Esophagus squamous epithelium (tissue), 5 donors: ENCODE measurements at regions not wholly inside any gene's neighbourhood (a gene's known extent, or its start where the extent isn't known, plus 50 kb on each side); places are given as distances from the start of the nearest gene placed in this dataset.
"Not testable (repeated sequence)": the region's sequence is repeated elsewhere in the genome, so short reads cannot be mapped to it uniquely, and the experiment has no call there.

Source experiments
- DNase-seq: peaks from one replicate; lab custom pipeline; 2025; lab: John Stamatoyannopoulos, UW
- H3K27ac ChIP-seq, 4 donors: fragments of 200-600 bp; sonication (generic); one replicate each; pipeline ENCODE4 v1.5.1; 2016 to 2019; ENCODE audit warnings: mild to moderate bottlenecking in 1 of 4
- H3K27me3 ChIP-seq, 4 donors: fragments of 200-600 bp; sonication (generic); 1 replicate in 3 of 4; 2 replicates in 1 of 4; pipeline versions ENCODE4 v1.5.1 to v1.6.0; 2017 to 2021; ENCODE audit warnings: antibody characterized with exemption in 1 of 4
- H3K36me3 ChIP-seq, 3 donors: fragments of 200-600 bp; sonication (generic); one replicate each; pipeline ENCODE4 v1.5.1; 2016 to 2019
- H3K4me1 ChIP-seq, 3 donors: fragments of 200-600 bp; sonication (generic); one replicate each; pipeline ENCODE4 v1.5.1; 2017 to 2019
- H3K4me3 ChIP-seq, 4 donors: fragments of 200-600 bp; sonication (generic); 1 replicate in 3 of 4; 2 replicates in 1 of 4; pipeline ENCODE4 v1.5.1; 2016 to 2019; ENCODE audit warnings: mild to moderate bottlenecking in 2 of 4, moderate library complexity in 1 of 4
- H3K9me3 ChIP-seq, 3 donors: fragments of 200-600 bp; sonication (generic); one replicate each; pipeline ENCODE4 v1.5.1; 2016 to 2019
- POLR2A ChIP-seq, 4 donors: fragments of 450-650 bp; IDR thresholded peaks; one replicate each; pipeline ENCODE4 v1.6.1; 2017; ENCODE audit warnings: antibody characterized with exemption in 4 of 4, mild to moderate bottlenecking in 4 of 4, moderate library complexity in 3 of 4
- WGBS, 2 donors: methylation state at CpG; one replicate each; pipeline ENCODE4 v1.1.5; 2018; 5-methylcytosine and 5-hydroxymethylcytosine counted together
- intact Hi-C: fragments of 100-400 bp; cut with DNase I; formaldehyde crosslinking; loops from one replicate; pipeline ENCODE4 v1.15.0; 2022
- TF ChIP-seq, protein P1 (sequence below), 6 experiments: fragments of 450-650 bp in 4 of 6; fragments of 200-600 bp in 2 of 6; sonication (generic) in 2 of 6; IDR thresholded peaks; one replicate each; pipeline ENCODE4 v1.5.1; 2016 to 2019; ENCODE audit warnings: antibody characterized with exemption in 6 of 6, mild to moderate bottlenecking in 4 of 6, moderate library complexity in 4 of 6
- donor health status: DM: yes; HTN: yes; CAD: no.

DNA sequence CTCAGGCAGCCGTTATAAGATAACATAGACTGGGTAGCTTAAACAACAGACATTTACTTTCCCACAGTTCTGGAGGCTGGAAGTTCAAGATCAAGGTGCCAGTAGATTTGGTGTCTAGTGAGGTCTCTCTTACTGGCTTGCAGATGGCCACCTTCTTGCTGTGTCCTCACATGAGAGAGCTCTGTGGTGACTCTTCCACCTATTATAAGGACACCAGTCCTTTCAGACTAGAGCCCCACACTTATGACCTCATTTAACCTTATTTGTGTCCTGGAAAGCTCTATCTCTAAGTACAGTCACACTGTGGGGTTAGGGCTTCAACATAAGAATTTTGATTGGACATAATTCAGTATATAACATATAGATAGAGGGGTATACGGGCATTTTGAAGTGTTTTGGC is 245.0 kb downstream of the UTRN start:
- no peak overlapping the region for H3K27ac ChIP-seq
- intact Hi-C loops, result no loop called here
- H3K27me3 ChIP-seq, result no peaks in the 10 kb centered on the region
- no peaks in the 10 kb centered on the region for H3K9me3 ChIP-seq
- H3K4me1 ChIP-seq, result peaks cover 0 to 7% (median 0%) of the 10 kb centered on the region in 3 donors
- H3K36me3 ChIP-seq, result peaks cover 0 to 94% (median 4%) of the 10 kb centered on the region in 3 donors
- TF ChIP-seq POLR2A (IDR thresholded peaks at IDR 0.05), result no peak
- TF ChIP-seq, protein P1, sequence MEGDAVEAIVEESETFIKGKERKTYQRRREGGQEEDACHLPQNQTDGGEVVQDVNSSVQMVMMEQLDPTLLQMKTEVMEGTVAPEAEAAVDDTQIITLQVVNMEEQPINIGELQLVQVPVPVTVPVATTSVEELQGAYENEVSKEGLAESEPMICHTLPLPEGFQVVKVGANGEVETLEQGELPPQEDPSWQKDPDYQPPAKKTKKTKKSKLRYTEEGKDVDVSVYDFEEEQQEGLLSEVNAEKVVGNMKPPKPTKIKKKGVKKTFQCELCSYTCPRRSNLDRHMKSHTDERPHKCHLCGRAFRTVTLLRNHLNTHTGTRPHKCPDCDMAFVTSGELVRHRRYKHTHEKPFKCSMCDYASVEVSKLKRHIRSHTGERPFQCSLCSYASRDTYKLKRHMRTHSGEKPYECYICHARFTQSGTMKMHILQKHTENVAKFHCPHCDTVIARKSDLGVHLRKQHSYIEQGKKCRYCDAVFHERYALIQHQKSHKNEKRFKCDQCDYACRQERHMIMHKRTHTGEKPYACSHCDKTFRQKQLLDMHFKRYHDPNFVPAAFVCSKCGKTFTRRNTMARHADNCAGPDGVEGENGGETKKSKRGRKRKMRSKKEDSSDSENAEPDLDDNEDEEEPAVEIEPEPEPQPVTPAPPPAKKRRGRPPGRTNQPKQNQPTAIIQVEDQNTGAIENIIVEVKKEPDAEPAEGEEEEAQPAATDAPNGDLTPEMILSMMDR (IDR thresholded peaks at IDR 0.05), result no peak
- 89 to 97% methylated on average over 2 of the region's 2 CpGs for WGBS, 2 donors
- DNase-seq, result no peak
- no peak overlapping the region for H3K4me3 ChIP-seq

GRCh38 chr6:144532238-144532637 is 247.1 kb downstream of the UTRN start:
- H3K27me3 ChIP-seq, H3K27ac ChIP-seq, H3K4me1 ChIP-seq, DNase-seq, H3K4me3 ChIP-seq, H3K9me3 ChIP-seq, intact Hi-C loops: not testable (repeated sequence)
- H3K36me3 ChIP-seq, result peaks cover 0 to 73% (median 4%) of the 10 kb centered on the region in 3 donors
- 87 to 95% methylated on average over 3 of the region's 3 CpGs for WGBS, 2 donors

DNA sequence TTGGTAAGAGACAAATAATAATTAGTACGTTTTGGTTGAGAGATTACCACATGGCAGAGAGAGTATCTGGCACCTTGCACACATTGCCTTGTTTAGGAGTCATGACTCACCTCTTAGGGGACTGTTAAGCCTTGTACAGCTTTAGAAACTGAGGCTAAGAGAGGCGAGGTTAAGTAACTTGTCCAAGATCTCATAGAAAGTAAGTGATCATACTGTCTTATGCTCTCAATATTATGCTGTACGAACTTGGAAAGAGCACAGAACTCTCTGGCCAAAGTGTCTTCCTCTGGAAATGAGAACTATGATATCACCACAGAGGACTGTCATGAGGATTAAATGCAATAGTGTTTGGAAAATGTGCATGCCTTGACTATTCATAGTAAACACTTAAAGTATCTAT is 249.0 kb downstream of the UTRN start:
- intact Hi-C loops, result no loop called here

DNA sequence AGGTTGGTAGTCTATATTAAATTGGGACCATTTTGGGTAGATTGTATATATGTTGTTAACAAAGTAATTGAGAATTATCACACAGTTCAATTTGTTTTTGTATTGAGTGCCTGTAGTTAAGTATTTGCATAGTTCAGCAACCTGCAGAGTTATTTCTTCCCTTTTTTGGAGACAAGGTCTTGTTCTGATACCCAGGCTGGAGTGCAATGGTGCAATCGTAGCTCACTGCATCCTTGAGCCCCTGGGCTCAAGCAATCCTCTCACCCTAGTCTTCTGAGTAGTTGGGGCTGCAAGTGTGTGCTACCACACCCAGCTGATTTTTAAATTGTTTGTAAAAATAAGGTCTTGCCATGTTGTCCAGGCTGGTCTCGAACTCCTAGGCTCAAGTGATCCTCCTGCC is 250.5 kb downstream of the UTRN start:
- no peak for DNase-seq
- WGBS, 2 donors, result 88 to 96% methylated on average over 2 of the region's 2 CpGs
- Histone ChIP-seq H3K36me3 (peaks cover 0 to 76% (median 0%) of the 10 kb centered on the region in 3 donors), H3K4me3 (no peak overlapping the region), H3K27ac (no peak overlapping the region), H3K27me3 (no peaks in the 10 kb centered on the region), H3K4me1 (peaks cover 0 to 7% (median 0%) of the 10 kb centered on the region in 3 donors), H3K9me3 (no peaks in the 10 kb centered on the region)
- TF ChIP-seq, protein P1 (IDR thresholded peaks at IDR 0.05), result no peak
- no peak for TF ChIP-seq POLR2A (IDR thresholded peaks at IDR 0.05)
- intact Hi-C loops, result no loop called here

More for the DNA sequence above, 249.0 kb downstream of the UTRN start:
- Histone ChIP-seq H3K9me3 (no peaks in the 10 kb centered on the region), H3K27ac (no peak overlapping the region), H3K4me1 (peaks cover 0 to 7% (median 0%) of the 10 kb centered on the region in 3 donors), H3K4me3 (no peak overlapping the region), H3K27me3 (no peaks in the 10 kb centered on the region), H3K36me3 (peaks cover 0 to 76% (median 0%) of the 10 kb centered on the region in 3 donors)
- no peak for TF ChIP-seq POLR2A (IDR thresholded peaks at IDR 0.05)
- TF ChIP-seq, protein P1 (IDR thresholded peaks at IDR 0.05), result no peak
- DNase-seq, result no peak
- 49 to 66% methylated on average over 3 of the region's 3 CpGs for WGBS, 2 donors

DNA sequence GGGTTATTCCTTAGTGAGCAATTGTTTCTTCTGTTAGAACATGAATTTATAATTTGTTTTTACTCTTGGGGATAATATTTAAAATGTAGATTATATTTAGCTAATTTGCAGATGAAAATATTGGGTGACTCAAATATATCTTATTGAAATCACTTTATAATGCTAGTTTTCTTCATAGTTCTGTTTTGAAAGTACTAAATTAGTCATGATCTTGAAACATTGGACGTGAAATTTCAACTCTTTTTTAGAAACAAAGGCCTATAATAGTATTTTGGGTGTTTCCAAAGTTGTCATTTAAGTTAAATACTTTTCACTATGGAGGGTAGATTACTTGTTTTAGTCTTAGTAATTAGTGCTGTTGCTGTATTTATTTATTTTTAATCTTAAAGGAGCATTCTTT is 250.9 kb downstream of the UTRN start:
- intact Hi-C loops, result no loop called here
- WGBS, 2 donors, result 37 to 68% methylated on average over 1 of the region's 1 CpG
- peaks cover 0 to 76% (median 0%) of the 10 kb centered on the region in 3 donors for H3K36me3 ChIP-seq

More for the DNA sequence above, 250.9 kb downstream of the UTRN start:
- no peak for TF ChIP-seq POLR2A (IDR thresholded peaks at IDR 0.05)
- TF ChIP-seq, protein P1 (IDR thresholded peaks at IDR 0.05), result no peak
- H3K4me1 ChIP-seq, result peaks cover 0 to 7% (median 0%) of the 10 kb centered on the region in 3 donors
- H3K9me3 ChIP-seq, result no peaks in the 10 kb centered on the region
- no peaks in the 10 kb centered on the region for H3K27me3 ChIP-seq
- DNase-seq, result no peak
- no peak overlapping the region for H3K27ac ChIP-seq
- H3K4me3 ChIP-seq, result no peak overlapping the region
